Stimulated activated memory B cell treated with anti-CD40 and anti-IgM and Interleukin-4, amounts not matched to agents 10 μg/mL and 1 μg/mL and 100 μg/mL, for 72 hours (primary cell): ENCODE measurements at regions not wholly inside any gene's neighbourhood (a gene's known extent, or its start where the extent isn't known, plus 50 kb on each side); places are given as distances from the start of the nearest gene placed in this dataset.

ENCODE experiments used
- ATAC-seq: fragments of 150-1000 bp; cut with Tn5 transposase; 2 replicates; pipeline ENCODE4 v1.10.0; 2021
- H3K27ac Mint-ChIP-seq: one replicate; pipeline ENCODE4 v1.8.0; 2022; ENCODE audit warnings: mild to moderate bottlenecking, mixed read lengths
- H3K27me3 Mint-ChIP-seq: one replicate; pipeline ENCODE4 v1.8.0; 2022; ENCODE audit warnings: mixed read lengths
- H3K36me3 Mint-ChIP-seq: one replicate; pipeline ENCODE4 v1.8.0; 2022; ENCODE audit warnings: mixed read lengths
- H3K4me1 Mint-ChIP-seq: one replicate; pipeline ENCODE4 v1.8.0; 2022; ENCODE audit warnings: mixed read lengths
- H3K4me3 Mint-ChIP-seq: one replicate; pipeline ENCODE4 v1.8.0; 2022; ENCODE audit warnings: mild to moderate bottlenecking, moderate library complexity, mixed read lengths
- H3K9me3 Mint-ChIP-seq: one replicate; pipeline ENCODE4 v1.8.0; 2022; ENCODE audit warnings: mixed read lengths

DNA sequence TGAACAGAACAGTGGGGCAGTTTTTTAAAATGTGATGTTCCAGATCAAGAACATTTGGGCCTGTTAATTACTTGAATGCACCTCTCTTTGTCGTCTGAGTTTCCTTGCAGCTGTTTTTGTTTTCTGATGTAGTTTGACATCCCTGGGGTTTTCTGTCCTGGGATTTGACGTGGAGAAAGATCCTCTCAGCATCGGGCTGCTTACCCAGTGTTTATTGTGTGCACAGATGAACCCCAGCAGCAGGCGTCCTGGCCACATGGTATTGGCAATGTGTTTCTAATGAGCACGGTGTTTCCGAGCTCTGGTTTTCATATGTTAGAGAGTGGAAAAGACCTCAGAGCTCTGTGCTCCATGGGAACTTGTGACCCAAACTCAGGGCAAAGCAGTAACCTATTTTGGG is 191.1 kb upstream of the IRX3 start:
- no peaks in the 10 kb centered on the region for H3K36me3 Mint-ChIP-seq
- H3K27ac Mint-ChIP-seq: no peak overlapping the region
- H3K9me3 Mint-ChIP-seq: peaks cover 7% of the 10 kb centered on the region
- no peak for ATAC-seq
- H3K27me3 Mint-ChIP-seq: no peaks in the 10 kb centered on the region
- H3K4me3 Mint-ChIP-seq: no peak overlapping the region
- no peaks in the 10 kb centered on the region for H3K4me1 Mint-ChIP-seq

DNA sequence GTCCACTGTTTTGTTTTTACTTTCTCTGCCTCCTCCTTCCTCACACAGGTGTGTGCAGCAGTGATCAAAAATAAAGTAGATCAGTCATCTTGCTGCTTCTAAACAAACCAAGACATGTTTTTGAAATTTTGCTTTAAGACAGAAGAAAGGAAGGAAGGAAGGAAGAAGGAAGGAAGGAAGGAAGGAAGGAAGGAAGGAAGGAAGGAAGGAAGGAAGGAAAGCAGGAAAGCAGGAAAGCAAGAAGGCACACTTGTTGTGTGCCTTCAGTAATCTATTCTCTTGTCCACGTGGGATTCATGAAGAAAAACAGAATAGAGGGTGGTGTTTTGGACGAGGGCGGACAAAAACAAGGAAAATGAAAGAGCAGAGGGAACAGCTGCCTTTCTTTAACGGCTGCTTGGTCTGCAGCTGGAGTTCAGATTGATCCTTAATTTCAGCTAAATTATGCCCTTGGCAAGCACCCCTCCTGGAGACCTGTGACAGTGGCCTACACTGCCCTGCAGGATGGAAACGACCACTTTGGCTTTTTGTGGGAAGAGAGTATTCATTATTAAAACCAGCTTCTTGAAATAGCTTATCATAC is 188.5 kb upstream of the IRX3 start:
- Mint-ChIP-seq H3K4me1 (no peaks in the 10 kb centered on the region), H3K27me3 (no peaks in the 10 kb centered on the region), H3K4me3 (no peak overlapping the region), H3K36me3 (no peaks in the 10 kb centered on the region), H3K9me3 (peaks cover 7% of the 10 kb centered on the region), H3K27ac (no peak overlapping the region)
- no peak for ATAC-seq

GRCh38 chr16:54473226-54473993 is 186.8 kb upstream of the IRX3 start:
- peaks cover 3% of the 10 kb centered on the region for H3K9me3 Mint-ChIP-seq
- no peak overlapping the region for H3K27ac Mint-ChIP-seq
- no peaks in the 10 kb centered on the region for H3K36me3 Mint-ChIP-seq
- no peaks in the 10 kb centered on the region for H3K27me3 Mint-ChIP-seq
- no peak overlapping the region for H3K4me3 Mint-ChIP-seq
- ATAC-seq: no peak
- H3K4me1 Mint-ChIP-seq: no peaks in the 10 kb centered on the region

GRCh38 chr16:54467398-54467797 is 180.8 kb upstream of the IRX3 start:
- Mint-ChIP-seq H3K9me3 (peaks cover 18% of the 10 kb centered on the region), H3K36me3 (no peaks in the 10 kb centered on the region), H3K4me1 (no peaks in the 10 kb centered on the region), H3K4me3 (no peak overlapping the region), H3K27ac (no peak overlapping the region), H3K27me3 (no peaks in the 10 kb centered on the region)
- no peak for ATAC-seq

GRCh38 chr16:54466233-54466632 is 179.6 kb upstream of the IRX3 start:
- Mint-ChIP-seq H3K4me1 (no peaks in the 10 kb centered on the region), H3K4me3 (no peak overlapping the region), H3K9me3 (peaks cover 22% of the 10 kb centered on the region), H3K36me3 (no peaks in the 10 kb centered on the region), H3K27me3 (no peaks in the 10 kb centered on the region), H3K27ac (no peak overlapping the region)
- no peak for ATAC-seq

DNA sequence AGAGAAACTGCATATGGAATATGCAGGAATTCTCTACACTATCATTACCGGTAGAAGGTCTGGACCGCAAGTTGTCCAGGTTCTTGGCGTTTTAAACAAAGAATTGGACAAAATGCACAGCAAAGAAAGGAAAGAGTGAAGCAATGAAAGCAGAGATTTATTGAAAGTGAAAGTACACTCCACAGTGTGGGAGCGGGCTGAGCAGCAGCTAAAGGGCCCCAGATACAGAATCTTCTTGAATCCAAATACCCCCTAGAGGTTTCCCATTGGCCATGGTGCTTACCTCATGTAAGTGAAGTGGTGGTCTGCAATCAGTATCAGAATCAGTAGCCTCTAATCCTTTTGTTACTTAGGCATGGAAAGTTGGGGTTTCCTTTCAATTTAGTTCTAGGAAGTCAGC is 178.5 kb upstream of the IRX3 start:
- Mint-ChIP-seq H3K36me3 (no peaks in the 10 kb centered on the region), H3K27ac (no peak overlapping the region)

DNA sequence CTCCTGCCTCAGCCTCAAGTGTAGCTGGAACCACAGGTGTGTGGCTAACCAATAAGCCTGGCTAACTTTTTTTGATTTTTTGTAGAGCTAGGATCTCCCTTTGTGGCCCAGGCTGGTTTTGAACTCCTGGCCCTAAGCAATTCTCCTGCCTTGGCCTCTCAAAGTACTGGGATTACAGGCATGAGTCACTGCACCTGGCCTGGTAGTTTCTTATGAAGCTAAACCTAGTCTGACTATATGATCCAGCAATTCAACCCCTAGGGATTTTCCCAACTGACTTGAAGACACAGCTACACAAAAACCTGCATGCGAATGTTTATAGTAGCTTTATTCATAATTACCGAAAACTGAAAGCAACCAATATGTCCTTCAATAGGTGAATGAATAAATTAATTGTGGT is 176.2 kb upstream of the IRX3 start:
- ATAC-seq: no peak
- H3K27ac Mint-ChIP-seq: no peak overlapping the region
- H3K36me3 Mint-ChIP-seq: no peaks in the 10 kb centered on the region
- no peaks in the 10 kb centered on the region for H3K4me1 Mint-ChIP-seq
- no peak overlapping the region for H3K4me3 Mint-ChIP-seq
- H3K9me3 Mint-ChIP-seq: peaks cover 22% of the 10 kb centered on the region
- H3K27me3 Mint-ChIP-seq: no peaks in the 10 kb centered on the region

More for the DNA sequence above, 178.5 kb upstream of the IRX3 start:
- H3K9me3 Mint-ChIP-seq: peaks cover 22% of the 10 kb centered on the region
- ATAC-seq: no peak
- H3K27me3 Mint-ChIP-seq: no peaks in the 10 kb centered on the region
- H3K4me1 Mint-ChIP-seq: no peaks in the 10 kb centered on the region
- no peak overlapping the region for H3K4me3 Mint-ChIP-seq

DNA sequence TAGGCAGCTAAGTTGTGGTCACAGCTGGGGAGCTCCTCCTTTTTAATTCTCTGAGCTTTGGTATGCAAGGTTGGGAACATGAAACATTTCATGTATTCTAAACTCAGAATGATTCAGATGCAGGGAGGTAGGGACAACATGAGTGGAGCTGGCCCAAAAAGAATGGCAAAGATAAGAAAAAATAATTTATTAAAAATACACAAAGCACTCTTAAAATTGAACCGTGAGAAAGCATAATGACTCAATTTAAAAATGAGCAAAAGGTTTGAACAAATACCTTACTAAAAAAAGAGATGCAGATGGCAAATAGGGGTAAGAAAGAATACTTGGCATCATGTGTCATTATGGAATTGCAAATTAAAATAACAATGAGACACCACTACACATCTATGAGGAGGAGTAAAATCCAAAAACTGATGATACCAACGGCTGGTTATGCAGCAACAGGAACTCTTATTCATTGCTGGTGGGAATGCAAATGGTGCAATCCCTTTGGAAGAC is 175.6 kb upstream of the IRX3 start:
- peaks cover 22% of the 10 kb centered on the region for H3K9me3 Mint-ChIP-seq
- no peaks in the 10 kb centered on the region for H3K27me3 Mint-ChIP-seq
- no peaks in the 10 kb centered on the region for H3K36me3 Mint-ChIP-seq
- H3K27ac Mint-ChIP-seq: no peak overlapping the region
- no peaks in the 10 kb centered on the region for H3K4me1 Mint-ChIP-seq
- H3K4me3 Mint-ChIP-seq: no peak overlapping the region
- ATAC-seq: no peak

DNA sequence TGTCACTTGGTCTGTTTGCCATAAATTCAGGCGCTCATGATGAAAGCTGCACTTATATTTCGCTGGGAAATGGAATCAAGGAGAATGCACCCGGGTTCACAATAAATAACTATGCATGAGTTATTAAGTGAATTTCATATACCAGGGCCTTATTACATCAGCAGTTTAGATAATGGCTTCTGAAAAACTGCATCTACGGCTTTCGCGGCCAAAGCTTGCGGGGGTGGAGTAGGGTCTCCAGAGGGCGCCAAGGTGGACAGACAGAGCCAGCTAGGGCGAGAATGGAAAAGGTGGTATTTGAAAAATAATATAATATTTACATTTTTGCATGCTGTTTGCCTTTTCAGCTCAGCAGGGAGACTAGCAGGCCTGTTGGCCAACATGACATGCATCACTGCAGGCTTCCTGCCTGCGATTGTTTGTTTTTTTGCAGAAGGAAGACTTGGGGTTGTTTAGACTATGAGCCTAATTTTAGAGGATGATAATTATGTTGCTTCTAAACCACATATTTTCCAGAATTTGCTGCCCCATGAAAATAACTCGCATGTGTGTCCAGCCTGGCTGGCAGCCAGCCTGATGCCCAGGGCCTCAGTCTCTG is 173.8 kb upstream of the IRX3 start:
- H3K36me3 Mint-ChIP-seq: no peaks in the 10 kb centered on the region
- no peak for ATAC-seq

DNA sequence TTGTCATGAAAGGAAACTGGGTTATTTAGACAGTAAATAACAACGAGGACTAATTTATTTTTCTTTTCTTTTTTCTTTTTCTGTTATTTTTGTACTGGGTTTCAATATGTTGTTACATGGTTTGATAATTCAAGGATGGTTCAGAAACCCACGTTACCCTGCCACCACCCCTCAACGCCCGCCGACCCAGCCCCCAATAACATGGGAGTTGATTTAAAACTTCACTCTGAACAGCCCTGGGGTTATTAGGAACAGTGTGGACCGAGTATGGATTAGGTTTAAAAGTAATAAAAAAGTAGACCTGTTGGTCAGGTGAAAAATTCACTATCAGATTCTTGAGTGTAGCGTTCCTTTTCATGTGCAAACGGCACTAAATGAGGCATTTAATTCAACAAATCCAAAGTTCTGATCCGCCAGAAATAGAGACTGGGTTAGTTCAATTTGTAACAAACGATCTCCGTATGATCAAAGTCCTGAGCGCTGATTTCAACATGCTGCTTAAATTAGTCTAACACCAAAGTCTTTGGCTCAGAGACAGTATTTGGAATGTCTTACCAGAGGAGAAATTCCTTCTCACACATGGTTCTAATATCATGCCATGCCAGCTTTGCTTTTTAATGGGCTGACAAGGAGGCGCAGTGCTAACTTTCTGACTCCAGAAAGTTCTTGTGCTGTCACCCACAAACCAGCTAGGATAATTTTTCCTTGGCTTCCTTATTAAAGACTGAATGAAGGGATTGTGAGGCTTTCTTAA is 173.1 kb upstream of the IRX3 start:
- H3K4me3 Mint-ChIP-seq: no peak overlapping the region
- H3K27me3 Mint-ChIP-seq: no peaks in the 10 kb centered on the region
- H3K9me3 Mint-ChIP-seq: peaks cover 19% of the 10 kb centered on the region
- ATAC-seq: no peak
- H3K4me1 Mint-ChIP-seq: no peaks in the 10 kb centered on the region
- H3K36me3 Mint-ChIP-seq: no peaks in the 10 kb centered on the region
- no peak overlapping the region for H3K27ac Mint-ChIP-seq

More for the DNA sequence above, 173.8 kb upstream of the IRX3 start:
- H3K4me3 Mint-ChIP-seq: no peak overlapping the region
- H3K27ac Mint-ChIP-seq: no peak overlapping the region
- H3K27me3 Mint-ChIP-seq: no peaks in the 10 kb centered on the region
- peaks cover 20% of the 10 kb centered on the region for H3K9me3 Mint-ChIP-seq
- no peaks in the 10 kb centered on the region for H3K4me1 Mint-ChIP-seq

DNA sequence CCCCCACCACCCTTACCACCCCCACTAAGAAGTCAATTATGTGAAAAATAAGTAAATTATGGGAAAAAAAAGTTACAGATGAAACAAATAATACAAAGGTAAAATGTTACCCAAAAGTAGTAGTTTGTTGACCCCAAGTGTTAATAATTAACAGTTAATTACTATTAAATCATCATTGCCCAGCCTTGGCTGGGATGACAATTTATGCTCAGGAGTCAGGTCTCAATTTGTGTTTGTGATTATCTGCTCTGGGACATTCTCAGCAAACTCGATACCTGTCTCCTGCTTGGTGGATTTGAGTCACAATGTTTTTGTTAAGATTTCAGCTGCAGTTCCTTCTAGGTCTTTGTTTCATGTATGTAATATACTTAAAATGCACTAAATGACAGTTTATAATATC is 172.3 kb upstream of the IRX3 start:
- no peak overlapping the region for H3K4me3 Mint-ChIP-seq

GRCh38 chr16:54456291-54456690 is 169.7 kb upstream of the IRX3 start:
- H3K9me3 Mint-ChIP-seq: peaks cover 6% of the 10 kb centered on the region
- H3K4me1 Mint-ChIP-seq: no peaks in the 10 kb centered on the region
- no peaks in the 10 kb centered on the region for H3K36me3 Mint-ChIP-seq

More for the DNA sequence above, 172.3 kb upstream of the IRX3 start:
- H3K27me3 Mint-ChIP-seq: no peaks in the 10 kb centered on the region
- H3K36me3 Mint-ChIP-seq: no peaks in the 10 kb centered on the region
- H3K27ac Mint-ChIP-seq: no peak overlapping the region
- H3K4me1 Mint-ChIP-seq: no peaks in the 10 kb centered on the region
- ATAC-seq: no peak
- H3K9me3 Mint-ChIP-seq: peaks cover 14% of the 10 kb centered on the region

GRCh38 chr16:54455030-54455725 is 168.6 kb upstream of the IRX3 start:
- ATAC-seq: no peak
- Mint-ChIP-seq H3K36me3 (no peaks in the 10 kb centered on the region), H3K9me3 (peaks cover 7% of the 10 kb centered on the region), H3K27ac (no peak overlapping the region), H3K4me1 (no peaks in the 10 kb centered on the region), H3K4me3 (no peak overlapping the region), H3K27me3 (no peaks in the 10 kb centered on the region)

More at GRCh38 chr16:54456291-54456690, 169.7 kb upstream of the IRX3 start:
- no peak overlapping the region for H3K4me3 Mint-ChIP-seq
- no peak overlapping the region for H3K27ac Mint-ChIP-seq
- H3K27me3 Mint-ChIP-seq: no peaks in the 10 kb centered on the region
- ATAC-seq: no peak

DNA sequence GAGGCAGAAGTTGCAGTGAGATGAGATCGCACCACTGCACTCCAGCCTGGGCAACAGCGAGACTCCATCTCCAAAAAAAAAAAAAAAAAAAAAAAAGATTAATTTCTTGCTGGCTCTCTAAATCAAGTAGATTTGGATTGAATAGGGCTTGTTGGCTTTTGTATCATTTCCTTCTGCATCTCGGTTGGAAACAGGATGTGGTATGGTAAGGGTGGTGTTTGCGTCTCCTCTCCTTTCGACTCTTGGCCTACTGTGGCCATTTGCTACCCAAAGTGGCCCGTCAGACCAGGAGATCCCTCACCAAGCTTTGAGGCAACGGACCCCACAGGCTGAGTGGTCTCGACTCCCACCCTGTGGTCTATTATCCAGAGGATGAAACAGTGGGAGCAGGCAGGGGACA is 168.0 kb upstream of the IRX3 start:
- no peaks in the 10 kb centered on the region for H3K27me3 Mint-ChIP-seq
- ATAC-seq: no peak
- no peaks in the 10 kb centered on the region for H3K4me1 Mint-ChIP-seq
- H3K36me3 Mint-ChIP-seq: no peaks in the 10 kb centered on the region
- H3K9me3 Mint-ChIP-seq: peaks cover 7% of the 10 kb centered on the region
- no peak overlapping the region for H3K27ac Mint-ChIP-seq
- H3K4me3 Mint-ChIP-seq: no peak overlapping the region

DNA sequence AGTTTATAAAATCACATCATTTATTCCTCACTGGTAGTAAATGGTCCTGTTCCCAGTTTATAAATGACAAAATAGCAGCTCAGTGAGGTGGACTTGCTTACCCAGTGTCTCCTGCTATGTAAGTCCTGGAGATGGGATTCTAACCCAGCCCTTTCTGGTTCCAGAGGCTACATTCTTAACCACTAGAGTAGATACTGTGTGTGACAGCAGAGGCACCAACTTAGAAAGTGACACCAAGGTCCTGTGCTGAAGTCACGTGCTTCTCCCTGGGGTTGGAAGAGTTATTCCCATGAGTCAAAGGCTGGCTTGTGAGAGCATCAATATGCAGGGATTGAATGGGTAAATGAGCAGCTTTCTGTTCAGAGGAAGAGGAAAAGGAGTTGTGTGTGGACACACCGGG is 167.3 kb upstream of the IRX3 start:
- Mint-ChIP-seq H3K27me3 (no peaks in the 10 kb centered on the region), H3K9me3 (peaks cover 7% of the 10 kb centered on the region), H3K4me1 (no peaks in the 10 kb centered on the region), H3K36me3 (no peaks in the 10 kb centered on the region), H3K4me3 (no peak overlapping the region), H3K27ac (no peak overlapping the region)
- ATAC-seq: no peak
